Parathyroid adenoma (tissue), 2 donors: ENCODE measurements at regions not wholly inside any gene's neighbourhood (a gene's known extent, or its start where the extent isn't known, plus 50 kb on each side); places are given as distances from the start of the nearest gene placed in this dataset.

Source experiments
- H2AFZ ChIP-seq: fragments of 300-600 bp; sonication (generic); one replicate; pipeline ENCODE4 v1.7.0; 2017; ENCODE audit warnings: antibody characterized with exemption, mild to moderate bottlenecking
- H3K27ac ChIP-seq: fragments of 300-600 bp; sonication (generic); one replicate; pipeline ENCODE4 v1.7.0; 2017
- H3K27me3 ChIP-seq: fragments of 300-600 bp; sonication (generic); one replicate; pipeline ENCODE4 v1.7.0; 2017; ENCODE audit warnings: low read length; ENCODE audit not compliant: control insufficient read depth, insufficient read depth
- H3K36me3 ChIP-seq: fragments of 300-600 bp; sonication (generic); one replicate; pipeline ENCODE4 v1.7.0; 2017; ENCODE audit warnings: low read length; ENCODE audit not compliant: control insufficient read depth, insufficient read depth
- H3K4me1 ChIP-seq: fragments of 300-600 bp; sonication (generic); one replicate; pipeline ENCODE4 v1.7.0; 2017; ENCODE audit warnings: control low read depth
- H3K4me2 ChIP-seq: fragments of 300-600 bp; sonication (generic); one replicate; pipeline ENCODE4 v1.7.0; 2017; ENCODE audit warnings: low read length
- H3K4me3 ChIP-seq: fragments of 300-600 bp; sonication (generic); one replicate; pipeline ENCODE4 v1.7.0; 2017; ENCODE audit warnings: low read depth, low read length
- H3K79me2 ChIP-seq: fragments of 300-600 bp; sonication (generic); one replicate; pipeline ENCODE4 v1.7.0; 2017; ENCODE audit warnings: control low read depth
- H3K9ac ChIP-seq: fragments of 300-600 bp; sonication (generic); one replicate; pipeline ENCODE4 v1.7.0; 2017; ENCODE audit warnings: mild to moderate bottlenecking
- H3K9me3 ChIP-seq: fragments of 300-600 bp; sonication (generic); one replicate; pipeline ENCODE4 v1.7.0; 2017; ENCODE audit warnings: low read length; ENCODE audit not compliant: control insufficient read depth
- TF ChIP-seq, protein P1 (sequence below): fragments of 300-600 bp; sonication (generic); IDR thresholded peaks from one replicate; pipeline ENCODE4 v1.7.0; 2017; ENCODE audit warnings: antibody characterized with exemption, mild to moderate bottlenecking
- donor health status: primary hyperparathyroidism.

DNA sequence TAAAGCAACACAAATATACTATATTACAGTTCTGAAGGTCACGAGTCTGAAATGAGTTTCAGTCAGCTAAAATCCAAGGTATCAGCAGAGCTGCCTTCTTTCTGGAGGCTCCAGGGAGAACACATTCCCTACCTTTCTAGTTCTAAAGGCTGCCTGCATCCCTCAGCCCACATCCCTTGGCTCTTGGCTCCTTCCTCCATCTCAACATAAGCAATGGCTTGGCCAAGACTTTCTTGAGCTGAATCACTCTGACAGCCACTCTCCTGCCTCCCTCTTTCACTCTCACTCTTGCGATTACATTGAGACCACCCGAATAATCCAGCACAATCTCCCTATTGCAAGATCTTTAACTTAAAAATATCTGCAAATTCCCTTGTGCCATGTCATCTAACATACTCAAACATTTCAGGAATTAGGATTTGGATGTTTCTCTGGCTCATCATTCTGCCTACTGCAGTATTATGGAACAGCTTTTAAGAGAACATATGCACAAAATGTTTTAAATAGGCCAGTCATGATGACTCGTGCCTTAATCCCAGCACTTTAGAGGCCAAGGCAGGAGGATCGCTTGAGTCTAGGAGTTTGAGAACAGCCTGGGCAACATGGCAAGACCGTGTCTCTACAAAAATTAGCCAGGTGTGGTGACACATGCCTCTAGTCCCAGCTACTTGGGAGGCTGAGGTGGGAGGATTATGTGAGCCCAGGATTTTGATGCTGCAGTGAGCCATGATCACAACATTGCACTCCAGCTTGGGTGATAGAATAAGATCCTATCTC lies 144.2 kb upstream of the VSTM2A start:
- Histone ChIP-seq H3K4me1 (no peaks in the 10 kb centered on the region), H3K9me3 (no peaks in the 10 kb centered on the region), H3K27me3 (no peaks in the 10 kb centered on the region), H3K4me3 (no peak overlapping the region), H3K27ac (no peak overlapping the region), H3K36me3 (no peaks in the 10 kb centered on the region), H3K9ac (no peak overlapping the region), H3K4me2 (no peak overlapping the region), H3K79me2 (no peaks in the 10 kb centered on the region), H2AFZ (no peak overlapping the region)
- TF ChIP-seq, protein P1, sequence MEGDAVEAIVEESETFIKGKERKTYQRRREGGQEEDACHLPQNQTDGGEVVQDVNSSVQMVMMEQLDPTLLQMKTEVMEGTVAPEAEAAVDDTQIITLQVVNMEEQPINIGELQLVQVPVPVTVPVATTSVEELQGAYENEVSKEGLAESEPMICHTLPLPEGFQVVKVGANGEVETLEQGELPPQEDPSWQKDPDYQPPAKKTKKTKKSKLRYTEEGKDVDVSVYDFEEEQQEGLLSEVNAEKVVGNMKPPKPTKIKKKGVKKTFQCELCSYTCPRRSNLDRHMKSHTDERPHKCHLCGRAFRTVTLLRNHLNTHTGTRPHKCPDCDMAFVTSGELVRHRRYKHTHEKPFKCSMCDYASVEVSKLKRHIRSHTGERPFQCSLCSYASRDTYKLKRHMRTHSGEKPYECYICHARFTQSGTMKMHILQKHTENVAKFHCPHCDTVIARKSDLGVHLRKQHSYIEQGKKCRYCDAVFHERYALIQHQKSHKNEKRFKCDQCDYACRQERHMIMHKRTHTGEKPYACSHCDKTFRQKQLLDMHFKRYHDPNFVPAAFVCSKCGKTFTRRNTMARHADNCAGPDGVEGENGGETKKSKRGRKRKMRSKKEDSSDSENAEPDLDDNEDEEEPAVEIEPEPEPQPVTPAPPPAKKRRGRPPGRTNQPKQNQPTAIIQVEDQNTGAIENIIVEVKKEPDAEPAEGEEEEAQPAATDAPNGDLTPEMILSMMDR: no peak

DNA sequence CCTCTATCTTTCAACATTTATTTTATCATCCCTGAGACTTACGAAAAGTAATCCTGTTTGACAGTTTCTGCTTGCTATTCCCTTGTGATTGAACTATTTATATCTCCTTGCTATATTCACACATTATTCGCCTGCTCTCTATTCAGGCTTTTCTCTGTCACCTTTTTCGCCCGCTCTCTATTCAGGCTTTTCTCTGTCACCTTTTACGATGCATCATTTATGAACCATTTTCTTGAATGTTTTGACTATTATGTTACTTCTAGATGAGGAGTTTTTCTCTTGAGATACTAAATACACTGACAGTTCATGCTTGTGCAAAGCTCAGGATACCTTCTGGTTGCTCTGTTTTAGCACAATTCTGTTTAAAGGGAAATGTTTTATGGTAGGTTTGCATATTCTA lies 143.3 kb upstream of the VSTM2A start:
- Histone ChIP-seq H3K4me2 (no peak overlapping the region), H3K27ac (no peak overlapping the region), H3K9me3 (no peaks in the 10 kb centered on the region), H3K4me3 (no peak overlapping the region), H3K27me3 (no peaks in the 10 kb centered on the region), H3K36me3 (no peaks in the 10 kb centered on the region), H3K9ac (no peak overlapping the region), H2AFZ (no peak overlapping the region), H3K4me1 (no peaks in the 10 kb centered on the region), H3K79me2 (no peaks in the 10 kb centered on the region)
- TF ChIP-seq, protein P1: no peak

DNA sequence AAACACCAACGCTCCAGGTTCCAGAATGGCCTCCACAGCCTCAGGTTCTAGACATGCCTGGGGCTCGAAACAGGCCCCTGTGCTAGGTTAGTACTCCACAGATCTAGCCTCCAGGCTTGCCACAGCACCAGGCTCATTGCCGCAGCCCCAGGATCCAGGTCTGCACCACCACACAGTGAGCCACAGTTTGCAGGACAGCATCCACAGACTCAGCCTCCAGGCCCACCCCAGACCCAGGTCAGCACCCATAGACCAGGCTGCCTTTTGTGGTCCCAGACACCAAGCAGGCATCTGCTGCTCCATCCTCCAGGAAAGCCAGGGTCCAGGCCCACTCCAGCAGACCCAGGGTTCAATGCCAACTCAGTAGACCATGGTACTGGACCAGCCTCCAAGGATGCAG lies 132.3 kb upstream of the VSTM2A start:
- Histone ChIP-seq H3K9ac (no peak overlapping the region), H3K27ac (no peak overlapping the region), H3K9me3 (no peaks in the 10 kb centered on the region), H3K4me3 (no peak overlapping the region), H2AFZ (no peak overlapping the region), H3K4me2 (no peak overlapping the region), H3K4me1 (no peaks in the 10 kb centered on the region), H3K27me3 (no peaks in the 10 kb centered on the region), H3K79me2 (no peaks in the 10 kb centered on the region), H3K36me3 (no peaks in the 10 kb centered on the region)
- TF ChIP-seq, protein P1: no peak

DNA sequence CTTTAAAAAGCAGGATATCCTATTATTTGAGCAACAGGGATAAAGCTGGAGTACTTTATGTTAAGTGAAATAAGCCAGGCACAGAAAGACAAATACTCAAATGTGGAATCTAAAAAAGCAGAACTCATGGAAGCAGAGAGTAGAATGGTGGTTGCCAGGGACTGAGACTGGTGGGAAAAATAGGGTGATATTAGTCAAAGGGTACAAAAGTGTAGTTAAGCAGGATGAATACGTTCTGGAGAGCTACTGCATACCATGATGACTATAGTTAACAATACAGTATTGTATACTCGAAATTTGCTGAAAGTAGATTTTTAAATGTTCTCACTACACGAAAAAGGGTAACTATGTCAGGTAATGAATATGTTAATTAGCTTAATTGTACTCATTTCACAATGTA lies 125.5 kb upstream of the VSTM2A start:
- TF ChIP-seq, protein P1: no peak
- H3K27ac ChIP-seq: no peak overlapping the region
- no peak overlapping the region for H3K9ac ChIP-seq
- H3K27me3 ChIP-seq: no peaks in the 10 kb centered on the region
- H3K36me3 ChIP-seq: no peaks in the 10 kb centered on the region
- no peaks in the 10 kb centered on the region for H3K9me3 ChIP-seq
- no peak overlapping the region for H2AFZ ChIP-seq
- no peaks in the 10 kb centered on the region for H3K79me2 ChIP-seq
- H3K4me1 ChIP-seq: no peaks in the 10 kb centered on the region
- no peak overlapping the region for H3K4me2 ChIP-seq
- no peak overlapping the region for H3K4me3 ChIP-seq

DNA sequence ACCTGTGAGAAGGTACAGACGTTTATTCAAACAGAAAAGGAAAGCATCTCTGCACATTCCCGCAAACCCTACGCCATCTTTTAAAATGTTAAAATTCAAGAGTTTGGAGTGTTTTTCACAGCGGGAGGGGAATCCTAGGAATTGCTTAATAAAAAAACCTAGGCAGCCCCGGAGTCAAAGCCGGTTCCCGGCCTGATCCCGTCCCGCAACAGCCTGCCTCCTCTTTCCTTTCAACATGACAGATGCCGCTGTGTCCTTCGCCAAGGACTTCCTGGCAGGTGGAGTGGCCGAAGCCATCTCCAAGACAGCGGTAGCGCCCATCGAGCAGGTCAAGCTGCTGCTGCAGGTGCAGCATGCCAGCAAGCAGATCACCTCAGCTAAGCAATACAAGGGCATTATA lies 123.0 kb upstream of the VSTM2A start:
- no peak overlapping the region for H3K4me3 ChIP-seq
- H3K9me3 ChIP-seq: no peaks in the 10 kb centered on the region
- H3K79me2 ChIP-seq: no peaks in the 10 kb centered on the region
- H3K36me3 ChIP-seq: no peaks in the 10 kb centered on the region
- H3K4me2 ChIP-seq: no peak overlapping the region
- no peaks in the 10 kb centered on the region for H3K4me1 ChIP-seq
- no peaks in the 10 kb centered on the region for H3K27me3 ChIP-seq
- H3K9ac ChIP-seq: no peak overlapping the region
- TF ChIP-seq, protein P1: no peak
- no peak overlapping the region for H3K27ac ChIP-seq
- H2AFZ ChIP-seq: no peak overlapping the region
